ENCODE measurements at regions not wholly inside any gene's neighbourhood (a gene's known extent, or its start where the extent isn't known, plus 50 kb on each side); places are given as distances from the start of the nearest gene placed in this dataset.

- WGBS, result 70% methylated on average over 6 of the region's 6 CpGs
- no peak for DNase-seq (ENCODE audit: low spot score)
- Histone ChIP-seq H3K4me3 (no peak overlapping the region), H3K27ac (no peak overlapping the region), H3K4me1 (replicated peaks) (peaks cover 3% of the 10 kb centered on the region), H3K36me3 (no peaks in the 10 kb centered on the region), H3K27me3 (replicated peaks; ENCODE audit: insufficient read depth) (no peaks in the 10 kb centered on the region), H3K9me3 (no peaks in the 10 kb centered on the region)
- intact Hi-C loops (cut with DNase I), result no loop called here
- TF ChIP-seq POLR2A (IDR thresholded peaks at IDR 0.05), result no peak
- TF ChIP-seq POLR2AphosphoS5 (IDR thresholded peaks at IDR 0.05), result no peak
- TF ChIP-seq CTCF (IDR thresholded peaks at IDR 0.05), result no peak
These were observed 71.7 kb downstream of the RPLP1 start for GRCh38 chr15:69524296-69524695.

- Histone ChIP-seq H3K9me3 (no peaks in the 10 kb centered on the region), H3K4me3 (no peak overlapping the region), H3K27me3 (replicated peaks; ENCODE audit: insufficient read depth) (no peaks in the 10 kb centered on the region), H3K36me3 (no peaks in the 10 kb centered on the region), H3K27ac (no peak overlapping the region), H3K4me1 (replicated peaks) (peaks cover 3% of the 10 kb centered on the region)
- no peak for DNase-seq (ENCODE audit: low spot score)
- TF ChIP-seq POLR2A (IDR thresholded peaks at IDR 0.05) (no peak), POLR2AphosphoS5 (IDR thresholded peaks at IDR 0.05) (peak; percentile 12)
- intact Hi-C loops (cut with DNase I), result no loop called here
- WGBS, result 54% methylated on average over 7 of the region's 7 CpGs
These were observed 72.2 kb downstream of the RPLP1 start for GRCh38 chr15:69524814-69525213.

- no peak overlapping the region for H3K4me3 ChIP-seq
- H3K27ac ChIP-seq, result no peak overlapping the region
- no peaks in the 10 kb centered on the region for H3K9me3 ChIP-seq
- DNase-seq (ENCODE audit: low spot score), result no peak
- TF ChIP-seq POLR2A (IDR thresholded peaks at IDR 0.05) (no peak), POLR2AphosphoS5 (IDR thresholded peaks at IDR 0.05) (no peak), CTCF (IDR thresholded peaks at IDR 0.05) (no peak)
- no peaks in the 10 kb centered on the region for H3K27me3 ChIP-seq (replicated peaks; ENCODE audit: insufficient read depth)
- H3K4me1 ChIP-seq (replicated peaks), result peaks cover 3% of the 10 kb centered on the region
- intact Hi-C loops (cut with DNase I), result no loop called here
- H3K36me3 ChIP-seq, result no peaks in the 10 kb centered on the region
- 97% methylated on average over 6 of the region's 6 CpGs for WGBS
These were observed 72.9 kb downstream of the RPLP1 start for GRCh38 chr15:69525543-69525942.

- intact Hi-C loops (cut with DNase I), result no loop called here
- H3K9me3 ChIP-seq, result no peaks in the 10 kb centered on the region
- H3K27ac ChIP-seq, result no peak overlapping the region
- TF ChIP-seq CTCF (IDR thresholded peaks at IDR 0.05) (no peak), POLR2A (IDR thresholded peaks at IDR 0.05) (no peak), POLR2AphosphoS5 (IDR thresholded peaks at IDR 0.05) (no peak)
- no peaks in the 10 kb centered on the region for H3K27me3 ChIP-seq (replicated peaks; ENCODE audit: insufficient read depth)
- no peaks in the 10 kb centered on the region for H3K36me3 ChIP-seq
- DNase-seq (ENCODE audit: low spot score), result no peak
- H3K4me3 ChIP-seq, result no peak overlapping the region
- H3K4me1 ChIP-seq (replicated peaks), result peaks cover 3% of the 10 kb centered on the region
- WGBS, result 76% methylated on average over 17 of the region's 17 CpGs
These were observed 73.8 kb downstream of the RPLP1 start for GRCh38 chr15:69526081-69527061.

GRCh38 chr15:69529141-69529540 lies 76.5 kb downstream of the RPLP1 start:
- Histone ChIP-seq H3K27ac (no peak overlapping the region), H3K9me3 (no peaks in the 10 kb centered on the region), H3K36me3 (no peaks in the 10 kb centered on the region), H3K4me3 (no peak overlapping the region), H3K4me1 (replicated peaks) (no peaks in the 10 kb centered on the region), H3K27me3 (replicated peaks; ENCODE audit: insufficient read depth) (no peaks in the 10 kb centered on the region)
- TF ChIP-seq POLR2A (IDR thresholded peaks at IDR 0.05) (no peak), CTCF (IDR thresholded peaks at IDR 0.05) (no peak), POLR2AphosphoS5 (IDR thresholded peaks at IDR 0.05) (no peak)
- intact Hi-C loops (cut with DNase I), result no loop called here
- DNase-seq (ENCODE audit: low spot score), result no peak
- 94% methylated on average over 5 of the region's 5 CpGs for WGBS

All from prostate gland (tissue), 2 donors.